ENCODE measurements at regions not wholly inside any gene's neighbourhood (a gene's known extent, or its start where the extent isn't known, plus 50 kb on each side); places are given as distances from the start of the nearest gene placed in this dataset.

DNA sequence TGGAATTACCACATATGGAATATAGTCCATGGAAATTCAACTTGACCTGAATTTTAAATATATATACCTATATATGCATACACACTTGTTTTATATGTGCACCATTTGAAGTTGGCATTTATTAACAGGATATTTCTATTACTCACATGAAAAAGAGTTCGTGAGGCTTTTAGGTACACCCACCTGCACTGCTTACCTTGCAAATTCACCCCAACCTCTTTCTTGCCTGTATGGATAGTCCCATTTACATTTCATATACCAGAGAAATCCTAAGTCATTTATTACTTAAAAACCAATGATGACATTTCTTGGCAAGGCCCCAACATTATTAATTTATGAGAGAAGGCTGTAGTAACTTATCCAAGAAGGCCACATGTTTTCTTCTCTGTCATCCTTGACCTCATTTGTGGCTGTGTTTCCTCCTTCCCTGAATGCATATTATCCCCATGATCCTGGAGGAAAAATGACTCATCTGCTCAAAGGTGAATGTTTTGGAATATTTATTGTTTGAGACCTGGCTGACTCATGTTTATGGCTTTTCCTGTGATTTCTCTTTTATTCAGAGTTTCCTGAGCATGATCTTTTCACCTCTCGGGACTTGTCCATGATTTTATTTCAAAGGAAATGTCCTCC, 62.2 kb upstream of the FAM241A start:
- TF ChIP-seq, protein P1, sequence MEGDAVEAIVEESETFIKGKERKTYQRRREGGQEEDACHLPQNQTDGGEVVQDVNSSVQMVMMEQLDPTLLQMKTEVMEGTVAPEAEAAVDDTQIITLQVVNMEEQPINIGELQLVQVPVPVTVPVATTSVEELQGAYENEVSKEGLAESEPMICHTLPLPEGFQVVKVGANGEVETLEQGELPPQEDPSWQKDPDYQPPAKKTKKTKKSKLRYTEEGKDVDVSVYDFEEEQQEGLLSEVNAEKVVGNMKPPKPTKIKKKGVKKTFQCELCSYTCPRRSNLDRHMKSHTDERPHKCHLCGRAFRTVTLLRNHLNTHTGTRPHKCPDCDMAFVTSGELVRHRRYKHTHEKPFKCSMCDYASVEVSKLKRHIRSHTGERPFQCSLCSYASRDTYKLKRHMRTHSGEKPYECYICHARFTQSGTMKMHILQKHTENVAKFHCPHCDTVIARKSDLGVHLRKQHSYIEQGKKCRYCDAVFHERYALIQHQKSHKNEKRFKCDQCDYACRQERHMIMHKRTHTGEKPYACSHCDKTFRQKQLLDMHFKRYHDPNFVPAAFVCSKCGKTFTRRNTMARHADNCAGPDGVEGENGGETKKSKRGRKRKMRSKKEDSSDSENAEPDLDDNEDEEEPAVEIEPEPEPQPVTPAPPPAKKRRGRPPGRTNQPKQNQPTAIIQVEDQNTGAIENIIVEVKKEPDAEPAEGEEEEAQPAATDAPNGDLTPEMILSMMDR (IDR thresholded peaks at IDR 0.05) = no peak
- TF ChIP-seq POLR2A (IDR thresholded peaks at IDR 0.05) (no peak), POLR2AphosphoS5 (IDR thresholded peaks at IDR 0.05) (no peak)
